PC-9 (cell line): ENCODE measurements at regions not wholly inside any gene's neighbourhood (a gene's known extent, or its start where the extent isn't known, plus 50 kb on each side); places are given as distances from the start of the nearest gene placed in this dataset.

ENCODE experiments used
- BruUV-seq: library from RNA; stranded (reverse); fragments of 400-500 nt; replicated peaks from 2 replicates; lab custom pipeline; 2021; lab: Mats Ljungman, UMichigan
- CTCF ChIA-PET: fragments of 300-600 bp; sonication (Branson Sonifier 250); formaldehyde crosslinking; loops from one replicate; lab custom pipeline; 2022; ENCODE audit warnings: antibody characterized with exemption; lab: Charles Lee
- POLR2A ChIA-PET: fragments of 300-600 bp; sonication (Branson Sonifier 250); formaldehyde crosslinking; loops from one replicate; lab custom pipeline; 2022; ENCODE audit warnings: antibody characterized with exemption; ENCODE audit not compliant: unreplicated experiment; lab: Charles Lee
- DNase-seq, 2 experiments: peaks; one replicate each; pipeline versions ENCODE4 v3.0.0 to v3.0.0-alpha.2; 2015 to 2022; ENCODE audit warnings: mixed read lengths in 1 of 2
- H2AFZ ChIP-seq: fragments of 200-600 bp; sonication (generic); 2 replicates; pipeline ENCODE4 v1.8.1; 2017; ENCODE audit warnings: antibody characterized with exemption
- H3F3A ChIP-seq: fragments of 200-600 bp; sonication (generic); 2 replicates; pipeline ENCODE4 v1.8.1; 2017; ENCODE audit warnings: antibody characterized with exemption, mild to moderate bottlenecking, low read depth; ENCODE audit not compliant: insufficient read depth
- H3K27ac ChIP-seq: fragments of 200-600 bp; sonication (generic); 2 replicates; pipeline ENCODE4 v1.6.1; 2016; ENCODE audit warnings: mixed run types
- H3K27me3 ChIP-seq: fragments of 200-600 bp; sonication (generic); 2 replicates; pipeline ENCODE4 v1.6.1; 2016; ENCODE audit warnings: low read depth, mixed run types; ENCODE audit not compliant: insufficient read depth
- H3K36me3 ChIP-seq: fragments of 200-600 bp; sonication (generic); 2 replicates; pipeline ENCODE4 v1.6.1; 2016; ENCODE audit warnings: low read depth, mixed run types
- H3K4me1 ChIP-seq: fragments of 200-600 bp; sonication (generic); replicated peaks from 2 replicates; pipeline ENCODE4 v1.6.1; 2016; ENCODE audit warnings: mixed run types; ENCODE audit not compliant: insufficient read depth
- H3K4me2 ChIP-seq: fragments of 200-600 bp; sonication (generic); 2 replicates; pipeline ENCODE4 v1.6.1; 2017; ENCODE audit warnings: mixed run types
- H3K4me3 ChIP-seq: fragments of 200-600 bp; sonication (generic); 2 replicates; pipeline ENCODE4 v1.6.1; 2016; ENCODE audit warnings: mixed run types
- H3K79me2 ChIP-seq: fragments of 200-600 bp; sonication (generic); 2 replicates; pipeline ENCODE4 v1.6.1; 2017; ENCODE audit warnings: low read depth, mixed run types
- H3K9me2 ChIP-seq: fragments of 200-600 bp; sonication (generic); 2 replicates; pipeline ENCODE4 v1.8.1; 2017; ENCODE audit warnings: mild to moderate bottlenecking; ENCODE audit not compliant: insufficient read depth
- H3K9me3 ChIP-seq: fragments of 200-600 bp; sonication (generic); 2 replicates; pipeline ENCODE4 v1.8.1; 2016; ENCODE audit warnings: low read depth; ENCODE audit not compliant: insufficient read depth
- H4K20me1 ChIP-seq: fragments of 200-600 bp; sonication (generic); 2 replicates; pipeline ENCODE4 v1.8.1; 2017; ENCODE audit not compliant: insufficient read depth
- EZH2 ChIP-seq: fragments of 200-600 bp; sonication (generic); IDR thresholded peaks from 2 replicates; pipeline ENCODE4 v1.8.0; 2017; ENCODE audit warnings: antibody characterized with exemption, low read depth
- intact Hi-C: fragments of 100-400 bp; cut with micrococcal nuclease; formaldehyde crosslinking; loops from one replicate; pipeline ENCODE4 v1.10.0; 2022; ENCODE audit not compliant: unreplicated experiment
- TF ChIP-seq, protein P1 (sequence below): fragments of 200-600 bp; sonication (generic); conservative IDR thresholded peaks from 2 replicates; pipeline ENCODE4 v1.6.1; 2017; ENCODE audit warnings: mixed run types, antibody characterized with exemption, mild to moderate bottlenecking, moderate library complexity

GRCh38 chr11:116287866-116288265 lies 484.9 kb downstream of the BUD13 start:
- H3K4me3 ChIP-seq = no peak overlapping the region
- BruUV-seq = no TSS peak
- no peaks in the 10 kb centered on the region for H3K36me3 ChIP-seq
- ChIA-PET POLR2A (interaction anchor here (0.7 kb wide), 1 partner anchor 246 kb away, joined by 3 read pairs; no protein-coding TSS in a partner anchor), CTCF (interaction anchor here (0.6 kb wide), 1 partner anchor 455 kb away, joined by 3 read pairs; no protein-coding TSS in a partner anchor)
- DNase-seq = no peak
- H2AFZ ChIP-seq = no peak overlapping the region
- no peaks in the 10 kb centered on the region for H3K4me1 ChIP-seq
- H3K9me2 ChIP-seq = no peaks in the 10 kb centered on the region; the same call in 1 of the 2 replicates
- no peak overlapping the region for H3K27ac ChIP-seq
- intact Hi-C loops = no loop called here
- no peak for TF ChIP-seq EZH2
- TF ChIP-seq, protein P1, sequence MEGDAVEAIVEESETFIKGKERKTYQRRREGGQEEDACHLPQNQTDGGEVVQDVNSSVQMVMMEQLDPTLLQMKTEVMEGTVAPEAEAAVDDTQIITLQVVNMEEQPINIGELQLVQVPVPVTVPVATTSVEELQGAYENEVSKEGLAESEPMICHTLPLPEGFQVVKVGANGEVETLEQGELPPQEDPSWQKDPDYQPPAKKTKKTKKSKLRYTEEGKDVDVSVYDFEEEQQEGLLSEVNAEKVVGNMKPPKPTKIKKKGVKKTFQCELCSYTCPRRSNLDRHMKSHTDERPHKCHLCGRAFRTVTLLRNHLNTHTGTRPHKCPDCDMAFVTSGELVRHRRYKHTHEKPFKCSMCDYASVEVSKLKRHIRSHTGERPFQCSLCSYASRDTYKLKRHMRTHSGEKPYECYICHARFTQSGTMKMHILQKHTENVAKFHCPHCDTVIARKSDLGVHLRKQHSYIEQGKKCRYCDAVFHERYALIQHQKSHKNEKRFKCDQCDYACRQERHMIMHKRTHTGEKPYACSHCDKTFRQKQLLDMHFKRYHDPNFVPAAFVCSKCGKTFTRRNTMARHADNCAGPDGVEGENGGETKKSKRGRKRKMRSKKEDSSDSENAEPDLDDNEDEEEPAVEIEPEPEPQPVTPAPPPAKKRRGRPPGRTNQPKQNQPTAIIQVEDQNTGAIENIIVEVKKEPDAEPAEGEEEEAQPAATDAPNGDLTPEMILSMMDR = no peak
- H4K20me1 ChIP-seq = no peaks in the 10 kb centered on the region
- no peaks in the 10 kb centered on the region for H3K79me2 ChIP-seq
- H3K9me3 ChIP-seq = no peaks in the 10 kb centered on the region
- no peaks in the 10 kb centered on the region for H3K27me3 ChIP-seq
- no peak overlapping the region for H3K4me2 ChIP-seq
- no peaks in the 10 kb centered on the region for H3F3A ChIP-seq

DNA sequence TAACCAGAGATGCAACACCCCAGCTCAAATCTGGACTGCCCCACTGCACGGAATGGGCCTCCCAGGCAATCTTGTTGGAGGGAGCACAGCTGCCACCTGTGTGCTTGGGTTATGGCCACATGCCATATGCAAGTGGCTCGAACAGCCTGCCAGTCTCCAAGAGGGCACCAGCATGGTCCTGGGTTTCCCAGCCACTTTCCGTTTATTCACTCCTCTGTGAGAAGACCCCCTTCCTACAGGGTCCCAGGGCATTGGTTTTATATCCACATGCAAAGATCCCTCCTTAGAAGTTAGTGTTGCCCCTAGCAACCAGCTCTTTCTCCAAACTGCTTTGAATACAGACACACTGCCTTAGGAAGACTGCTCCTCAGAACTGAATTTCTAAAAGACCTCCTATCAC lies 487.8 kb downstream of the BUD13 start:
- no peaks in the 10 kb centered on the region; the same call in 1 of the 2 replicates for H3K9me2 ChIP-seq
- H2AFZ ChIP-seq = no peak overlapping the region
- H4K20me1 ChIP-seq = no peaks in the 10 kb centered on the region
- H3K4me1 ChIP-seq = no peaks in the 10 kb centered on the region
- POLR2A ChIA-PET = no interaction called here
- no TSS peak for BruUV-seq
- no peaks in the 10 kb centered on the region for H3K79me2 ChIP-seq
- no peak overlapping the region for H3K27ac ChIP-seq
- H3K36me3 ChIP-seq = no peaks in the 10 kb centered on the region
- no peaks in the 10 kb centered on the region for H3K27me3 ChIP-seq
- TF ChIP-seq, protein P1 = no peak
- no peak for TF ChIP-seq EZH2
- DNase-seq = no peak
- H3K4me3 ChIP-seq = no peak overlapping the region
- H3K4me2 ChIP-seq = no peak overlapping the region
- intact Hi-C loops = no loop called here
- no peaks in the 10 kb centered on the region for H3K9me3 ChIP-seq
- no peaks in the 10 kb centered on the region for H3F3A ChIP-seq
- CTCF ChIA-PET = no interaction called here

GRCh38 chr11:116283300-116283699 lies 489.5 kb downstream of the BUD13 start:
- TF ChIP-seq, protein P1 = no peak
- TF ChIP-seq EZH2 = no peak
- H3K36me3 ChIP-seq = no peaks in the 10 kb centered on the region
- intact Hi-C loops = no loop called here
- H2AFZ ChIP-seq = no peak overlapping the region
- BruUV-seq = no TSS peak
- H3K4me3 ChIP-seq = no peak overlapping the region
- no peak overlapping the region for H3K27ac ChIP-seq
- POLR2A ChIA-PET = no interaction called here
- CTCF ChIA-PET = no interaction called here
- no peak for DNase-seq
- peaks cover 8% of the 10 kb centered on the region for H3K27me3 ChIP-seq
- no peaks in the 10 kb centered on the region for H3K9me3 ChIP-seq
- no peak overlapping the region for H3K4me2 ChIP-seq
- H3K4me1 ChIP-seq = no peaks in the 10 kb centered on the region
- no peaks in the 10 kb centered on the region; the same call in 1 of the 2 replicates for H3K9me2 ChIP-seq
- no peaks in the 10 kb centered on the region for H3F3A ChIP-seq
- H4K20me1 ChIP-seq = no peaks in the 10 kb centered on the region
- H3K79me2 ChIP-seq = no peaks in the 10 kb centered on the region
